HL-60 (cell line): ENCODE measurements at regions not wholly inside any gene's neighbourhood (a gene's known extent, or its start where the extent isn't known, plus 50 kb on each side); places are given as distances from the start of the nearest gene placed in this dataset.

ENCODE experiments used
- DNase-seq, 2 experiments: peaks; one replicate each; pipeline ENCODE4 v3.0.0-alpha.2; 2010 to 2020; ENCODE audit warnings: low read depth in 1 of 2, low spot score in 1 of 2
- H3K27ac ChIP-seq: fragments of 250-450 bp; sonication (Bioruptor Pico); replicated peaks from 2 replicates; pipeline ENCODE4 v1.5.1; 2020; ENCODE audit warnings: mild to moderate bottlenecking, moderate library complexity
- H3K27me3 ChIP-seq: fragments of 250-450 bp; sonication (Bioruptor Pico); 2 replicates; pipeline ENCODE4 v1.5.1; 2021; ENCODE audit warnings: mild to moderate bottlenecking, moderate library complexity; ENCODE audit not compliant: insufficient read depth, poor library complexity, severe bottlenecking
- H3K4me3 ChIP-seq: replicated peaks from 2 replicates; pipeline ENCODE4 v1.5.1; 2011; ENCODE audit warnings: mild to moderate bottlenecking, control low read depth, low read length; ENCODE audit not compliant: insufficient read depth
- CTCF ChIP-seq: IDR thresholded peaks from one replicate; pipeline ENCODE4 v1.5.1; 2011; ENCODE audit warnings: low read length, control low read depth, inconsistent platforms; ENCODE audit not compliant: insufficient read depth
- GABPA ChIP-seq: IDR thresholded peaks from 2 replicates; pipeline ENCODE4 v1.6.1; 2012; ENCODE audit warnings: low read depth
- POLR2AphosphoS5 ChIP-seq: IDR thresholded peaks from 2 replicates; pipeline ENCODE4 v1.6.1; 2012; ENCODE audit warnings: low read depth
- REST ChIP-seq: IDR thresholded peaks from 2 replicates; pipeline ENCODE4 v1.6.1; 2012; ENCODE audit warnings: low read depth; ENCODE audit not compliant: insufficient replicate concordance
- SPI1 ChIP-seq: IDR thresholded peaks from 2 replicates; pipeline ENCODE4 v1.6.1; 2012; ENCODE audit warnings: low read depth, mild to moderate bottlenecking, borderline replicate concordance

- H3K27ac ChIP-seq = no peak overlapping the region
- no peak overlapping the region for H3K4me3 ChIP-seq
- no peak for TF ChIP-seq POLR2AphosphoS5
- no peaks in the 10 kb centered on the region for H3K27me3 ChIP-seq
- no peak for DNase-seq
These were observed 631.4 kb upstream of the KIRREL3 start for GRCh38 chr11:127631974-127632373.

GRCh38 chr11:127629200-127629599 lies 628.6 kb upstream of the KIRREL3 start:
- no peak for DNase-seq

GRCh38 chr11:127628458-127628785 lies 627.9 kb upstream of the KIRREL3 start:
- DNase-seq = no peak
- Histone ChIP-seq H3K4me3 (no peak overlapping the region), H3K27ac (no peak overlapping the region), H3K27me3 (no peaks in the 10 kb centered on the region)
- TF ChIP-seq REST (no peak), POLR2AphosphoS5 (no peak), SPI1 (no peak), GABPA (no peak), CTCF (no peak)

More at GRCh38 chr11:127629200-127629599, 628.6 kb upstream of the KIRREL3 start:
- no peak overlapping the region for H3K27ac ChIP-seq
- no peak overlapping the region for H3K4me3 ChIP-seq
- TF ChIP-seq SPI1 (no peak), POLR2AphosphoS5 (no peak), REST (no peak)
- H3K27me3 ChIP-seq = no peaks in the 10 kb centered on the region

- H3K27me3 ChIP-seq = no peaks in the 10 kb centered on the region
- H3K4me3 ChIP-seq = no peak overlapping the region
- TF ChIP-seq REST (no peak), POLR2AphosphoS5 (no peak), CTCF (no peak), GABPA (no peak), SPI1 (no peak)
- H3K27ac ChIP-seq = no peak overlapping the region
- DNase-seq = no peak
These were observed 627.3 kb upstream of the KIRREL3 start for GRCh38 chr11:127627629-127628457.
